Cardiac septum (tissue), 1 donor: ENCODE measurements at regions not wholly inside any gene's neighbourhood (a gene's known extent, or its start where the extent isn't known, plus 50 kb on each side); places are given as distances from the start of the nearest gene placed in this dataset.

ENCODE experiments used
- DNase-seq: peaks from one replicate; pipeline ENCODE4 v3.0.0-alpha.2; 2020; ENCODE audit warnings: low spot score
- intact Hi-C: fragments of 100-400 bp; cut with DNase I; formaldehyde crosslinking; loops from one replicate; pipeline ENCODE4 v1.14.0; 2022
- donor health status: DM: no; HTN: no; CAD: no.

GRCh38 chr13:74479124-74479523 is 344.9 kb upstream of the KLF12 start:
- no peak for DNase-seq
- intact Hi-C loops: no loop called here

GRCh38 chr13:74476788-74477187 is 342.6 kb upstream of the KLF12 start:
- DNase-seq: no peak
- intact Hi-C loops: no loop called here

GRCh38 chr13:74476365-74476764 is 342.2 kb upstream of the KLF12 start:
- DNase-seq: no peak
- intact Hi-C loops: no loop called here

- DNase-seq: no peak
- intact Hi-C loops: no loop called here
Measured at GRCh38 chr13:74466864-74467263, 332.7 kb upstream of the KLF12 start.

- no peak for DNase-seq
- intact Hi-C loops: no loop called here
Measured at GRCh38 chr13:74466020-74466419, 331.8 kb upstream of the KLF12 start.

GRCh38 chr13:74465271-74465670 is 331.1 kb upstream of the KLF12 start:
- intact Hi-C loops: no loop called here
- DNase-seq: no peak

- no peak for DNase-seq
- intact Hi-C loops: no loop called here
Measured at GRCh38 chr13:74464670-74465069, 330.5 kb upstream of the KLF12 start.

GRCh38 chr13:74461011-74461410 is 326.8 kb upstream of the KLF12 start:
- intact Hi-C loops: no loop called here
- DNase-seq: no peak

- intact Hi-C loops: no loop called here
- no peak for DNase-seq
Measured at GRCh38 chr13:74452881-74453280, 318.7 kb upstream of the KLF12 start.

- no peak for DNase-seq
- intact Hi-C loops: no loop called here
Measured at GRCh38 chr13:74452176-74452575, 318.0 kb upstream of the KLF12 start.

- no peak for DNase-seq
- intact Hi-C loops: no loop called here
Measured at GRCh38 chr13:74450964-74451363, 316.8 kb upstream of the KLF12 start.

GRCh38 chr13:74450525-74450845 is 316.3 kb upstream of the KLF12 start:
- DNase-seq: no peak
- intact Hi-C loops: no loop called here

- DNase-seq: no peak
- intact Hi-C loops: no loop called here
Measured at GRCh38 chr13:74449811-74450524, 315.8 kb upstream of the KLF12 start.

- intact Hi-C loops: no loop called here
- no peak for DNase-seq
Measured at GRCh38 chr13:74444864-74445479, 310.8 kb upstream of the KLF12 start.

GRCh38 chr13:74444161-74444571 is 310.0 kb upstream of the KLF12 start:
- DNase-seq: no peak
- intact Hi-C loops: no loop called here

GRCh38 chr13:74443631-74444030 is 309.4 kb upstream of the KLF12 start:
- intact Hi-C loops: no loop called here
- no peak for DNase-seq

- intact Hi-C loops: no loop called here
- DNase-seq: no peak
Measured at GRCh38 chr13:74442751-74443150, 308.5 kb upstream of the KLF12 start.

- DNase-seq: no peak
Measured at GRCh38 chr13:74438901-74439300, 304.7 kb upstream of the KLF12 start.

GRCh38 chr13:74434782-74435181 is 300.6 kb upstream of the KLF12 start:
- no peak for DNase-seq
- intact Hi-C loops: no loop called here

More at GRCh38 chr13:74438901-74439300, 304.7 kb upstream of the KLF12 start:
- intact Hi-C loops: no loop called here

- no peak for DNase-seq
- intact Hi-C loops: no loop called here
Measured at GRCh38 chr13:74424455-74424854, 290.3 kb upstream of the KLF12 start.

- intact Hi-C loops: no loop called here
Measured at GRCh38 chr13:74423434-74423833, 289.2 kb upstream of the KLF12 start.

GRCh38 chr13:74414458-74414857 is 280.3 kb upstream of the KLF12 start:
- DNase-seq: no peak

More at GRCh38 chr13:74423434-74423833, 289.2 kb upstream of the KLF12 start:
- DNase-seq: no peak

More at GRCh38 chr13:74414458-74414857, 280.3 kb upstream of the KLF12 start:
- intact Hi-C loops: no loop called here
